ENCODE measurements at regions not wholly inside any gene's neighbourhood (a gene's known extent, or its start where the extent isn't known, plus 50 kb on each side); places are given as distances from the start of the nearest gene placed in this dataset.

DNA sequence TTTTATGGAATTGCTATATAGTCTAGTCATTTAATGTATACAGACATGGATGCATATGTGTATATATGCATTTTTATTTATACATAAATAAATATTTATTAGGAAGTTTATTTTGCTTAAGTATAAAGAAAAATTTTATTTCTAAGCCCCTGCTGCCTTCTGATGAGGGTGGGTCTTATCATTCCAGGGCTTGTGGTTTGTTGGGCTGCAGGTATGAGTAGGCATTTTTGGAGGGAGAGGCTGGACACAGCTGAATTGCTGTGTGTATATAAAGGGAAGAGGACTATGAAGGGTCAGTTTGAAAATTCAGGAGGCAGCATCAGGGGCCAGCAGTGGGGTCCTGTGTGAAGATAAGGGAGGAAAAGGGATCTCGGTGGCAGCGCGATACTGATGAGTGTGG lies 189.4 kb downstream of the TMEM182 start:
- FAIRE-seq (no peak), DNase-seq (ENCODE audit: low spot score) (no peak)

DNA sequence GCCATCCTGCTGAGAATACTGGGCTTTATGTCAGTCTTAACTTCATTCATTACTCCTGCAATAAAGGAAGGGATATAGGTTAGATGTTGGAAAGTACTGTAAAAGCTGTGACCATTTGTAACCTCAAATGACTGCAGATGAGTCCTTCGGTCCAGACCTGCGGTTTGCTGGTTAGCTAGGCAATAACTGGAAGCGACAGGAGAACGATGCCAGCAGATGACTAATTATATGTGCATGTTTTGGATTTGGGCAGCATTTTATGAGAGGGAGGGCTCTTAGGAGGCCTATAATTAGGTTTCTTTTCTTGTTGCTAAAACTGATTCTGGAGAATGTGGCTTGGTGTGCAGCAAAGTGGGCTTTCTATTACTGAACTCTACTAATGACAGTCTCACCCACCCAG lies 205.6 kb downstream of the TMEM182 start:
- FAIRE-seq, result peak; percentile 93
- peak; percentile 84 for DNase-seq (ENCODE audit: low spot score)

- FAIRE-seq, result no peak
- no peak for DNase-seq (ENCODE audit: low spot score)
Measured at GRCh38 chr2:102968375-102968774, 206.5 kb downstream of the TMEM182 start.

DNA sequence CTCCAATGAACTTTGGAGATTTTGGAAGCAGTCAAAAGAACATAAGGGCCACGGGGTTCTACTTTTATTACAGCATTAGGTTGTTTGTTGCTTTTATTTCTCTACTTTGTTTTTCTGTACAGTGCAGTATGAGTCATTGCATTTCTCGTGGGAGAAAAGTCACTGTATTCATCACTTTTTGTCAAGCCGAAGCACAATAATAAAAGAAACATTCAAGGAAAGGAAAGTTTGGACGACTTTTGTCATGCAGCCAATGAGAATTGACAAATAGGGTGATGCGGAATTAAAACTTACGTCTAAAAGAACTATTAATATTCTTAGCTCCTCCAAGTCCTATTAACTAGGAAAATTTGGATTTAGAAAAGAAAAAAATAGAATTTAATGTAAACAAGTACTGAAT lies 209.9 kb downstream of the TMEM182 start:
- FAIRE-seq (no peak), DNase-seq (ENCODE audit: low spot score) (no peak)

- DNase-seq (ENCODE audit: low spot score) (peak; percentile 78), FAIRE-seq (peak; percentile 9)
Measured at GRCh38 chr2:102975996-102976975, 214.5 kb downstream of the TMEM182 start.

GRCh38 chr2:102977426-102978090 lies 215.7 kb downstream of the TMEM182 start:
- DNase-seq (ENCODE audit: low spot score) (peak; percentile 27), FAIRE-seq (no peak)

DNA sequence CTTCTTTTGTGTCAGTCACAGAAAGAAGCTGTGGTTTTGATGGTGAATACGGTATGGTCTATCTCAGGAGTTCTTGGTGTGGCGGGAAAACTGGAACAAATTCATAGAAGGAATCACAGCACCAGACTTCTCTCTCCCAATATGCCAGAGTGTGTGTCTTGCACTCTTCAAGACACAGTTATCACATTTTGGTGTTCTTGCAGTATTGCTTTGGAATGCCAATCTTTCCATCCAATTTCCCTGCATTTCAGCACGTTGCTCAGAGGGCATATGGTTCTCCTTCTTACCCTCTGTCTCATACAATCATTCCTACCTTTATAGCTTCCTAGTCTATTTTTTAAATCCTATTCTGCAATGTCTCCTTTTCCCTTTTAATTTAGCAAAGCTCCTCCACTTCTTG lies 216.3 kb downstream of the TMEM182 start:
- no peak for FAIRE-seq
- DNase-seq (ENCODE audit: low spot score), result no peak

GRCh38 chr2:102979429-102979828 lies 217.6 kb downstream of the TMEM182 start:
- DNase-seq (ENCODE audit: low spot score), result no peak
- FAIRE-seq, result no peak

GRCh38 chr2:102983786-102984185 lies 222.0 kb downstream of the TMEM182 start:
- no peak for DNase-seq (ENCODE audit: low spot score)
- FAIRE-seq, result no peak

GRCh38 chr2:102986826-102987490 lies 225.1 kb downstream of the TMEM182 start:
- FAIRE-seq, result no peak

DNA sequence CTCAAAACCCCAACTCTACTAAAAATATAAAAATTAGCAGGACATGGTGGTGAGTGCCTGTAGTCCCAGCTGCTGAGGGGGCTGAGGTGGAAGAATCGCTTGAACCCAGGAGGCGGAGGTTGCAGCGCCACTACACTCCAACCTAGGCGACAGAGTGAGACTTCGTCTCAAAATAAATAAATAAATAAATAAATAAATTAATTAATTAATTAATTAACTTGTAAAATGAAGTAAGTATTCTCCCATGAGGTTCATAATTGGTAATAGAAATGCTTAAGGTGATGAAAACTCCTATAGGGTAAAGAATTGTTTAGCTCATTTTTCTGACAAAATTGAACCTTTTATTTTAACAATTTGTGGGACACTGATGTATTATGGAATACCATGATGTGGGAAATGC lies 230.8 kb downstream of the TMEM182 start:
- no peak for FAIRE-seq
- DNase-seq (ENCODE audit: low spot score), result no peak

More at GRCh38 chr2:102986826-102987490, 225.1 kb downstream of the TMEM182 start:
- peak; percentile 20 for DNase-seq (ENCODE audit: low spot score)

- DNase-seq (ENCODE audit: low spot score) (no peak), FAIRE-seq (no peak)
Measured at GRCh38 chr2:102999958-103000357, 238.1 kb downstream of the TMEM182 start.

GRCh38 chr2:103002954-103003353 lies 241.1 kb downstream of the TMEM182 start:
- no peak for FAIRE-seq
- DNase-seq (ENCODE audit: low spot score), result no peak

DNA sequence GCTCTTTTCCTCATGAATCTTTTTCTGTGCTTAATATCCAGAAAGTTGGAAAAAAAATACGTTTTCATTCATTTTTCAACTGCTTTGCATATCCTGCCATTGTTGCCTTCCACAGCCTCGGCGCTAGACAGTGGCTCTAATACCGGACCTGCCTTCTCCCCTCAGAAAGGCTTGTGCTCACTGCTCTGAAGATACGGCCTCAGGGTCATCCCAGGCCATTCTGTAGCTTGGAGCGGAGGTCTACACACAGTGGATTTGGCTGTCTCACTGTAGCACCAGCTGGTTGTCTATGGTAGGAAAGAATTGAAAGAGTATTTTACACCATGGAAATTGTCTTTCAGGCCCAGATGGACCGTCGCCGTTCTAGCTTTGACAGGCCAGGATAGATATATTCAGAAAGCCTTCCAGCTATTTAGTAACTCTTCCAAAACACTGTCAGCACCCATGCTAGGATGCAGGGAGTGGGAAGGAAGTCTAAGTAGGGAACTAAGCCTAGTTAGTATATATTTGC lies 242.0 kb downstream of the TMEM182 start:
- no peak for DNase-seq (ENCODE audit: low spot score)
- no peak for FAIRE-seq

DNA sequence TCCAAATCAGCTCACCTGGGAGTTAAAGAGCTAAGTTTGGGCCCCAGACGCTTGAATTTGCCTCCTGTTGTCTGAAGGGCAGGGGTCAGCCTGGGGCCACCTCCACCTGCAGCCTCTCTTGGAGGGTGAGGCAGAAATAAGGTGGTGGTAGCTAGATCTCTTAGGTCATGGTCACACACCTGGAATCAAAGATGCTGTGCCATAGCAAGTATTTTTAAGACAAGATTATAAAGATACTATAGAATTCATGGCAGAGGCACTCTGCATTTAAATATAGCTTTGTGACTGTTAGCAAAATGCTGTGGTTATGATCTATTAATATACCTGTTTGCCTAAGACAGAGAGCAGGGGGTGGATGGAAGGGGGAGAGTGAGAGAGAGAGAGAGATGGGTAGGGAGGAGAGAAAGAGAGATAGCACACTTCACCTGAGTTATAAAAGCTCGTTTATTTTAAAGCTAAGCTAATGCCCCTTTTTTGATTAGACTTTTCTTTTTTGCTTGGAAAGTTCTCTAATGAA lies 242.7 kb downstream of the TMEM182 start:
- DNase-seq (ENCODE audit: low spot score), result no peak
- FAIRE-seq, result no peak

DNA sequence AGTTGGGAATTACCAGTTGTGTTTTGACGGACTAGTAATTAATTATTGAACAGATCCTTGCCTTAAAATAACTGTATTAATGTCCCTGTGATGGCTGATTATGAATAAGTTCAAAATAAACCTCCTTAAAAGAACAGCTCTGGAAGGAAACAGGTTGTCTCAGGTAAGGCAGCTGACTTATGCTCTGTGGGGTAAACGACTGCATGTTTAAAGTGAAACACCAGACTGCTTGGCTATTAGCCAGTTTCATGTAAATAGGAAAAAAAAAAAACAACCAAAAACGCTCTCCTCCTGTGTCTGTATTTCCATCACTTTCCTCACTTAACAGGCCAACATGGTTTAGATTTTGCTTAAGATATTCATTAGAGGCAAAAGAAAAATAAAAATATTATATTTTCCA lies 243.6 kb downstream of the TMEM182 start:
- DNase-seq (ENCODE audit: low spot score) (no peak), FAIRE-seq (no peak)

- no peak for DNase-seq (ENCODE audit: low spot score)
- no peak for FAIRE-seq
Measured at GRCh38 chr2:103007086-103007485, 245.3 kb downstream of the TMEM182 start.

DNA sequence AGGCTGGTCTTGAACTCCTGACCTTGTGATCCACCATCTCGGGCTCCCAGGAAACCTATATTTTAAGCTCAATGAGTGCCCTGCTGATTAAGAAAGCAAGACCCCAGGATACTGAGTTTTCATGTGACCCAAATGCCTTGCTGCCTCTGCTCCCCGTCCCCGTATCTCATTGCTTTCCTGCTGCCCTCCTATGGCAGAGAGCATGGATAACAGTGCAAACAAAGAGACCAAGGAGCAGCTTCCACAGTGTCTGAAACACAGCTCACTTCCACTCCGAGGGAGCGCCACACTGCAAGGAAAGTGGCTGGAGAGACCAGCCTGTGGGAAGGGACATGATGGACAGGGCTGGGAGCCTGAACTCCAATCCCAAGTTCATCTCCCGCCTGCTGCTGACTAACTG lies 246.8 kb downstream of the TMEM182 start:
- DNase-seq (ENCODE audit: low spot score) (no peak), FAIRE-seq (no peak)

DNA sequence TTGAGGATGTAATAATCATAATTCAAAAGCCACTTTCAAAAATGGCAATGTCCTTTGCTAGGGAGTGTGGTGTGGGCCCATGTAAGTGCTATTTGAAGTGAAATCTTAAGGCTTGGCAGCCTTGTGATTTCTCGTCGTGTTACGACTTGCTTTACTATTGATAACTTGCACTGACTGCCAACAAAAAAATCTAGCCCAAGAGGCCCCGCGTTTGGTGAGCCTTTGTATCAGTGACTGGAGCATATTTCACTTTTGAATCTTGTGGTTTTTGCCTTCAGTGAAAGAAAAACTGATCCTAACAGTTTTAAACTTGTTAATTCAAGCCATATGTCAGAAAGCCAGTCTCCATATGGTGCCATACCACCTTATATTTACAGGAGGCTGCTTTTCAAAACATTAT lies 248.0 kb downstream of the TMEM182 start:
- no peak for DNase-seq (ENCODE audit: low spot score)
- FAIRE-seq, result no peak

GRCh38 chr2:103010306-103010705 lies 248.5 kb downstream of the TMEM182 start:
- DNase-seq (ENCODE audit: low spot score) (no peak), FAIRE-seq (no peak)

GRCh38 chr2:103010751-103011150 lies 248.9 kb downstream of the TMEM182 start:
- FAIRE-seq (no peak), DNase-seq (ENCODE audit: low spot score) (no peak)

GRCh38 chr2:103012590-103012989 lies 250.8 kb downstream of the TMEM182 start:
- FAIRE-seq, result no peak
- DNase-seq (ENCODE audit: low spot score), result no peak
